Activated CD8-positive, alpha-beta memory T cell treated with anti-CD3 and anti-CD28 coated beads for 4 hours (primary cell): ENCODE measurements at regions not wholly inside any gene's neighbourhood (a gene's known extent, or its start where the extent isn't known, plus 50 kb on each side); places are given as distances from the start of the nearest gene placed in this dataset.
"Not testable (repeated sequence)": the region's sequence is repeated elsewhere in the genome, so short reads cannot be mapped to it uniquely, and the experiment has no call there.

Experiments
- DNase-seq, 2 donors: peaks; one replicate each; pipeline ENCODE4 v3.0.0-alpha.2; 2020; ENCODE audit warnings: low read depth in 2 of 2

DNA sequence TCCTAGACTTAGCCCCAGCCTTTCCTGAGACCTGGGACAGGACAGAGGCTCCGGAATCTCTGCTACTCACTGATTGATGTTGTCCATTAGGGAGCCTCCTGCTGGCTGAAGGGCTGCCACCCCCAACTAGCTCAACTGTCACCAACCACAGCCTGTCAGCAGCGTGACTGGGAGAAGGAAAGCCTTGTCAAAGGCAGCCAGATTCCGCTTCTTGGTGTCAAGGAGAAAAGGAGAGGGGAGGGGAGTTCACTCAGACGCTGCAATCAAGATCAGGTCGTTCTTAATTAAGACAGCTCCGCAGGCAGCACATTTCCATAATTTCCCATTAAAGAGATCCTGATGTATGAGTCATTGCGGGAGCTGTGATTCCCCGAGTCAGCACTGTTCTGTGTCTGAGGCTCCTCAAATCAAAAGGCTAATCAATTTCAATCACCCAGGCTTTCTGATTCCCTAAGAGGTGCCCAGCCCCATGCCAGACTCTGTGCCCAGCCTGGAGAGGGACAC lies 152.8 kb upstream of the ZBED5 start:
- DNase-seq = no peak

DNA sequence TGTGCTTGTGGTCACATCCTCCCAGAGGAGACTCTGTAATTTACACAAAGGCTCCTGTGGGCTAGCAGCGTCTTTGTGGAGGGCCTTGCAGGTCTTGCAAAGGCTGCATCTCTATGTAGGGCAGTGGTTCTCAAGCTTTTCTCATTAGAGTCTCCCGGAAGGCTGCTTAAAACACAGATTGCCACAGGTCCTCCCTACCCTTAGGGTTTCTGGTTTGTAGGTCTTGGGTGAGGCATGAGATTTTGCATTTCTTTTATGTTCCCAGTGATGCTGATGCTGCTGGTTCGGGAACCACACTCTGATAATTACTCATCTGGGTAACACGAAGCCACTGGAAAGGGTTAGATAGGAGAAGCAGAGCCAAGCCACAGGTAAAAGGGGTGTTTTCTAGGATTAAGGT lies 151.3 kb upstream of the ZBED5 start:
- no peak for DNase-seq

DNA sequence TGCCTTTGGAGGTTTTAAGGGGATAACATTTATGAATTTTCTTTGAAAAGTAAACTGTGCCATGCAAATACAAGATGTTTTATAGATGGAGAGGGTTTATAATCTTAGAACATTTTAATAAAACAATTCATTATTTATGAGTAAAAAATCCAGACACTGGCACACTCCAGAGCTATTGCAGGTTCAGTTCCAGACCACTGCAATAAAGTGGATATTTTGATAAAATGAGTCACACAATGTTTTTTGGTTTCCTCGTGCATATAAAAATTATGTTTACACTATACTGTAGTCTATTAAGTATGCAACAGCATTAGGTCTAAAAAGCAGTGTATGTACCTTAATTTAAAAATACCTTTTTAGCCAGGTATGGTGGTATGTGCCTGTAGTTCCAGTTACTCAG lies 146.2 kb upstream of the ZBED5 start:
- no peak for DNase-seq

DNA sequence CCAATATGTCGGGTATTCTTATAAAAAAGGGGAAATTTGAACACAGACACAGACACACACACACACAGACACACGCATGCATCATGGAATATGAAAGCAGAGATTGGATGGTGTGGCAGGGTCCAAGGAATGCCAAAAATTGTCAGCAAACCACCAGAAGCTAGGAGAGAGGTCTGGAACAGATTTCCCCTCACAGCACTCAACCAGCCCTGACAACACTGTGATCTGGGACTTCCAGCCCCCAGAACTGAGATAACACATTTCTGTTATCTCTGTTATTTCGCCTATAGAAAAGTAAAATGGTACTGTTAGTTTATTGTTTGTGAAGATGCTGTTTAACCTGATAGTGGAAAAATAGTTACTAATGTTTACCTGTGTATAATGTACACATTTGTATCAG lies 145.4 kb upstream of the ZBED5 start:
- no peak for DNase-seq

DNA sequence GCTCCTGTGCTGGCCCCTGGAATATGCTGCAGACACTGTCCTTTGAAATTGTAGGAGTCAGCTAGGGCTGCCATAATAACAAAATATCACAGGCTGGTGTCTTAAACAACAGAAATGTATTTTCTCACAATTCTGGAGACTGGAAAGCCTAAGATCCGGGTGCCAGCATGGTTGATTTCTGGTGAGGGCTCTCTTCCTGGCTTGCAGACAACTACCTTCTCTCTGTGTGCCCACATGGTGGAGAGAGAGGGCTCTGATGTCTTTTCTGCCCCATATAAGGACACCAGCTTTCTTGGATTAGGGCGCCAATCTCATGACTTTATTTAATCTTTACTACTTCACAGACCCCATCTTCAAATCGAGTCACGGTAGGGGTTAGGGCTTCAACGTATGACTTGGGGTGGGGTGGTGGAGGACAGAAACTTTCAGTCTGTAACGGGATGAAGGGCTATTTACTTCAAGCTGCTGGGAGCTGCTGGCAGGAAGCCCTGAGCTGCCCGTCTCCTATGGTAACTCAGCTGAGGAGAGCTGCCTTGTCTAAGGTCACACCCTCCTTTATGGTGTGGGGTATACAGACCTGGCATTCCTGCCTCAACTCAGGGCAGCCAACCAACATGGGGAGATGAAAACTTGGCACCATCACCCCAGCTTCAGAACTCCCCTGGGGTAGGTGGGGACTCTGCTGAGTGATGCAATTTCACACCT lies 142.9 kb upstream of the ZBED5 start:
- DNase-seq = no peak

DNA sequence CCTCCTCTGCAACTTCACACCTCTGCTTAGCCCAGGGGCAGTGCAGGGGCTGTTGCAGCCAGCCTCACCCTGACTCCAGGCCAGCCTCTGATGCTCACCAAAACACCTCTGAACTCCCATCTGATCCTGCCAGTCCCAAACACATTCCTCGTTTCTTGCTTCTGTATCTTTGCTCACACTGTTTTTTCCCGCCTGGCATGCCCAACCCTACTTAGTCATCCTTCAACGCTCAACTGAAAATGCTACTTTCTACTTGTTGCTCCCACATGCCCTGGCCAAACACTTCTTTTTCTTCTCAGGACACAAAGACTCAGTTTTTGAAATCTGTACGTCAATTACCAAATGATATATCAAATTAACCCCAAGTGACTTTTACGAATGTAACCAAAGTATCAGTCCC lies 140.8 kb upstream of the ZBED5 start:
- DNase-seq = no peak

DNA sequence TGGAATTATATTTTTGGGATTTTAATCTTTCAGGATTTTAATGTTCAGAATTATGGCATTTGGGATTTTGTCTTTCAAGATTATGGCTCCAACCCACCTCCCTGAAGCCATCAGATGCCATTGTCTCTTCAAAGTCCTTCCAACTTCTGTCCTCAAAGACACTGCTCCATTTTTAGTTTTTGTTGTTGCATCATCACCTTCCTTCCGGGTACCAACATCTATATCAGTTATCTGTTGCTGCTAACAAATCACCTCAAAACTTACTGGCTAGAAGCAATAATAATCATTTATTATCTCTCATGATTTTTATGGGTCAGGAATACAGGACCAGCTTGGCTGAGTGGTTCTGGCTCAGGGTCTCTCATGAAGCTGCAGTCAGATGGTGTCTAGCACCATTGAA lies 138.8 kb upstream of the ZBED5 start:
- DNase-seq = no peak

DNA sequence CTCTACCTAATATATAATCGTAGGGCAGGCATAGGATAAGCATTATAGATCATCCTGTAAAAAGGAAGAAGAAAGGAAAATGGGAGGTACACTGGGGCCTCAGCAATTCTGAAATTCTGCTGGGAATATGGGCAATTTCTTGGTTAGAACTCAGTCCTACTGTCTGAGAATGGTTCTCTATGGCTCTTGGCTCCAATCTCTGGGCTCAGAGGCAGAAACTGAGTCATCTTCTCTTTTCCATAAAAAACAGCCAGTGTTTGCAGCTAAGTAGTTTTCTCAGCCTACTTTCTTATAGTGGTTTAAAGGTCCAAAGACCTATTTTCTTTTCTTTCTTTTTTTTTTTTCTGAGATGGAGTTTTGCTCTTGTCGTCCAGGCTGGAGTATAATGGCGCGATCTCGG lies 135.8 kb upstream of the ZBED5 start:
- no peak for DNase-seq

DNA sequence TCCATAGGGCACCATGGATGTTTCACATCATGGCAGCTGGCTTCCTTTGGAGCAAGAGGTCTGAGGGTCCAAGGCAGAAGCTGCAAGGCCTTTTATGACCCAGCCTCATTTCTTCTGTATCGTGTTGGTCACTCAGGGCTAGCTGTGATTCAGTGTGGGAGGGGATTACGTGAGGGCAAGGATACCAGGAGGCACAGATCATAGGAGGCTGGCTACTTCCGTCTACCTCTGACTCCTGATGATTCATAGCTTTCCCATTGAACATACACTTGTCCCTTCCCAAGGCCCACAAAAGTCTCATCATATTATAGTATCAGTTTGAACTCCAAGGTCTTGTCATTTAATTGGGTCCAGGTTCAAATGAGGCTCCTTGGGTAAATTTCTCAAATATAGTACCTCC lies 135.3 kb upstream of the ZBED5 start:
- DNase-seq = no peak

DNA sequence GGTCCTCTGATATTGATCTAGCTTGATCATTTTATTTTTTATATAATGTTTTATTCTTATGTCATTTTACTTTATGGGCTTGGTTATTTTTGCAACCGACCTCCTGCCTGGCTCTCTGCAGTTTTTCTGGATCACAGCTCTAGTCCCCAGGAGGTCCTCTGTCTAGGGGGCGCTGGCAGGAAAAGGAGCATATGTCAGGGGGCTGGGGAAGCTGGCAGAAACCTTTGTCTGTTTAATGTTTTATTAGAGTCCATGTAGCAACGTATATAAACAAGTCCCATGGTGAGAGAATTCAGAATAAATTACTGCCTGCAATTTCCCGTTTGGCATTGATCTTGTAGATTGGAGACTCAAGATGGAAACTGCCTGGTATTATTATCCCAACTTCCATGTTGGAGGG lies 133.5 kb upstream of the ZBED5 start:
- no peak for DNase-seq

DNA sequence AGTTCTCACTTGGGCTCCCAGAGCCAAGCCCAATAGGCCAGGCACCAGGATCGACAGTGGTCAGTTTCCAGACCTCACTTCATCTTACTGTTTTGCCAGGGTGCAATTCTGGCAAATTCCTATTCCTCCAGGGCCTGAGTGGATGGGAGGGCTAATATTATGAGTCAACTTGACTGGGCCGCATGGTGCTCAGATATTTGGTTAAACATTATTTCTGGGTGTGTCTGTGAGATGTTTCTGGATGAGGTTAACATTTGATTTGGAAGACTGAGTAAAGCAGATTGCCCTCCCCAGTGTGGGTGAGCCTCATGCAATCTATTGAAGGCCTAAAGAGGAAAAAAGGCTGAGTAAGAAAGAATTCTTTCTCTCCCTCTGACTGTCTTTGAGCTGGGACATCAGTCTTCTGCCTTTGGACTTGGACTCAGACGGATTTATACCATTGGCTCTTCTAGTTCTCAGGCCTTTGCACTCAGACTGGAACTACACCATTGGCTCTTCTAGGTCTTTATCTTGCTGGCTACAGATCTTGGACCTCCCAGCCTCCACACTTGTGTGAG lies 132.9 kb upstream of the ZBED5 start:
- no peak for DNase-seq

DNA sequence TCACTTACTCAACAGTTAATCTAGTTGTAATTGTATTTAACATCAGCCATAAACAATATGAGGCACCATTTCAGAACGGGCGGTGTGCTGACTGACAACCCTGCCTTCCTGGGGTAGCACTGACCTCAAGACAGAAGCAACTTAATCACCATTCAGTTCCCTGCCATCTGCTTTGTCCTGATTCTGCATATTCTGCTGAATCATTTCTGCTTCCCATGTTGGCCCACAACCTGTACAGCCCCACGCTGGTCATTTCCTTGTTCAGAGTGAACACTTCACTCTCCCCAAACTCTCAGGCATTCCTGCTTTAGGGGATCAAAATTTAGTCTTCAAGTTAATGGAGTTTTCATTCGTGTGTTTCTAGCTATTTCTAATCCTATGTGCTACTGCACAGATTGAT lies 132.3 kb upstream of the ZBED5 start:
- no peak for DNase-seq

DNA sequence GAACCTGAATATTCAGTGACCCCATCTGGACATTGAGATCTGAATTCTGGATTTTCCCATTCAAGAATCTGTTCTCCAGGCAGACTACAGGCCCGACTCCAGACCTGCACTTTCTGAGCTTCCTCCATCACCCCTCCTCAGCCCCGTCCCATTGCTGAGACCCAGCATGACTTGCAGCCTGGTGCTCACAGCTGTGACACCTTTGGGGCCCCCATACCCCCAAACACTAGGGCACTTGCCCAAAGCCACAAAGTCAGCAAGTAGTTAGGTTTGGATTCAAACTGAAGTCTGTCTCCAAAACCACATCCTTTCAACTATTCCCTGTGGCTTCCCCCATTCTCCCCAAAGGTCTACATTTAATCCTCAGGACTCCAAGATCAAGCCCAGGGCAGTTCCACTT lies 128.2 kb upstream of the ZBED5 start:
- no peak for DNase-seq

DNA sequence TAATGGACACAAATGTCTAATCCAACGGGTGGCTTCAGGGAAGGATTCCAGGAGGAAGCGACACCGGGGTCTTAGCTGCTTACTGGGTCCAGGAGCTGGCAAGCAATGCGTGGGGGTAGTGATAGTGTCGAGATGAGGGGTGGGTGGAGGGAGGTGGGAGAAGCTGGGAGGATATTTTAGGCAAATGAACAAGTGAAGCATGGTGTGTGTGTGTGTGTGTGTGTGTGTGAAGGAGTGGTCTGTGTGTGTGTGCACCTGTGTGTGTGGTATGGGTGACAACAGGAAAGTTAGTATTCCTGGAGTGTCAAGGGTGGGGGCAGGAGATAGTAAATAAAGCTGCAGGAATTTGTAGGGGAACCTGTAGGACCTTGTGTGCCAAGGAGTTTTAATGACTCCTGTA lies 126.9 kb upstream of the ZBED5 start:
- DNase-seq = no peak

DNA sequence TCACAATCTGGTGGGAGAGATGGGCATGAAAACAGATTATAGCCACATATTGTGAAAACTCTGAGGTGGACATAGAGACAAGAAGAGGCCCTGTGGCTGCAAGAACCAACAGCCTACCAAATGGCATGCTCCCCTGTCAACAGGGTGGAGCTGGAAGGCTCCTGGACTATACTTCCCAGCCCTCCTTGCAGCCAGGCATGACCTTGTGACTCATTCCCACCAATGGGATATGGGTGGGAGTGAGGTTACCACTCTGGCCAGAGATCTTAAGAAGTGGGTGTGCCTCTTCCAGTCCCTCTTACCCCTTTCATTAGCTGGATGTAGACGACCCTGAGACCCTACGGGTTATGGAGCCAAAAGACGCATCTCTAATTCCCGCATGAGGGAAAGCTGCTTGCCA lies 126.4 kb upstream of the ZBED5 start:
- no peak for DNase-seq

DNA sequence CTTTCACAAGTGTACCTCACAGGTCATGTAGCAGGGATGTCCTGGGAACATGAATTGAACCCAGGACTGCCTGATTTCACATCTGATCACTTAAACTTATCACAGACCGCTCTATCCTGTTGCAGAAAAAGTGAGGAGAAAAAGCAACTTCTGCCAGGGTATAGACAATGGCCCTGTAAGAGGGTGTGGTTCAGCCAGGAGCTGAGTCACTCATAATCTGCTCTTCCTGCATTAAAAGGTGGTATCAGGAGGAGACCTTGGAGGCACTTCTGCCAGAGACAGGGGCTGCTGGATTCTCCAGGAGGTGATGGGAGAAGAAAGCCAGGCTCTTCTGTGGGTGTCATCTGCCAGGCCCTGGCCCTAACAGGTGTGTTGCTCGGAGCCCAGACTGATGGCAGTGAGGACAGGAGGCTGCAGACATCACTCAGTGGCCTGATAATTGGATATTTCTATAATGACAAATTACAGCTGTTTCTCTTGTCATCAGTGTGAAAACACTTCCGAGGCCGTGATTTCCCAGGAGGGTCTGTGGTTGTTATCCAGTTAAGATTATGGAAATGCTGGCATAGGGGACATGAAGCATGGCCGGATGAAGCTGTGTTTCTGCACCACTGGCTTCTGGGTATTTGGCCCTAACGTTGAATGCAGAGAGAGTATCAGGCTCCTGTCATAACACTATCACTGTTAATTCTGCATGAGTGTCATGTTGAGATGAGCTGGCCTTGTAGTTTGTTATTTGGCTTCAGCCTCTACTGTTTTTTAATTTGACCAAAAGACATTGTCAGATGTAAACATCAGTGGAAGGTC lies 125.1 kb upstream of the ZBED5 start:
- no peak for DNase-seq

DNA sequence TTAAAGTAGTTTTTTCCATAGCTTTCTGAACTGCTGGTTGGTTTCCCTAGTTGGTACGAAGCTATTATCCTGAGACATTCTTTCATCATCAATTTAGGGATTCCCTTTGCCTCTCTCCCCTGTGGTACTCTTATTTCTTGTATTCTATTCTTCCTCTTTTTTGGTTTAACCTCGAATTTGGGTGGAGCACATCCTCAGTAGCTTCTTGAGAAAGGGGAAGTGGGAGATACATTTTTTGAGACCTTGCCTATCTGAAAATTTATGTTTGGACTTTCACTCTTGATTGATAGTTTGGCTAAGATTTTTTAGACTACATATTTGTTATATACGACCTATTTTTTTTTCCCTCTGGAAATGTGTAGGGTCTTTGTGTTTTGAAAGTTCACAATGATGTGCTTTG lies 121.7 kb upstream of the ZBED5 start:
- DNase-seq = no peak

DNA sequence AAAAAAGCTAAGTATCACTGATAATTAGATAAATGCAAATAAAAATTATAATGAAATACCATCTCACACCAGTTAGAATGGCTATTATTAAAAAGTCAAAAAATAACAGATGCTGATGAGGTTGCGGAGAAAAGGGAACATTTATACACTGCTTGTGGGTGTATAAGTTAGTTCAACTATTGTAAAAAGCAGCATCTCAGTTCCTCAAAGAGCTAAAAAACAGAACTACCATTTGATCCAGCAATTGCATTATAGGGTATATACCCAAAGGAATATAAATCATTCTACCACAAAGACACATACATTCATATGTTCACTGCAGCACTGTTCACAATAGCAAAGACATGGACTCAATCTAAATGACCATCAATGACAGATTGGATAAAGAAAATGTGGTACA lies 120.3 kb upstream of the ZBED5 start:
- DNase-seq = no peak

DNA sequence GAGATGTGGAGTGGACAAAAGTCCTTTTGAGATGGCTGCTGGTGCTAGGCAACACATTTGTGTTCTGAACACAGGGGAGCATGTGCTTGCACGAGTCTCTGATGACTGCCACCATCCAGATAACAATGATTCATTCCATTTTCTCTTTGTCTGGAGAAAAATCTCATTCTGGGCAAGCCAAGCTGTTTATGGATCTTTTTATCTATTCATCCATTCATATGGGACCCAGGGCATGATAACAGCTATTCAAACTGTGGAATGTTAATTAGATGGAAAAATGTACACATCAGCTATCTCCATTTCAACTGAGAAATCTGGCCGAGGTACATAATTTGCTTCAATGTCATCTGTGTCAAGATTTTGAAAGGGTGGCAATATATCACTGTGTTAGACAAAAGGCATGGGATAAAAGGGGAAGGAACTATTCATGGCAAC lies 117.5 kb upstream of the ZBED5 start:
- no peak for DNase-seq

DNA sequence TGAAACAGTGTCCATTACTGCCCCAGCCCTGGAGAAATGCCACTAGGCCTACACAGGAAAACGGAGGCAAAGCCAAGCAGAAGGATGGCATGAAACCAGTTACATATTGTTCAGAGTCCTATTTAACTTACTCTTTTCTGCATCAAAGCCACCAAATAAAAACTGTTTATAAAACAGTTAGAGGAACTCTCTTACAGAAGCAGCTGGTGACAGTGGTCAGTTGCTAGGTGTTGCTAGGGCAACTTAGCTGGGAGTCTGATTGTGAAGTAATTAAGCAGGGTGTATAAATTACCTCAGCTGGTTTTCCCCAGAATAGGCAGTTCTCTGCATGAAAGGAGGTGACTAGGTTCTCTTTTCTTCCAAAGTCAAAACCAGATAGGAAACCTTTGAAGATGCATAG lies 115.6 kb upstream of the ZBED5 start:
- DNase-seq = no peak

DNA sequence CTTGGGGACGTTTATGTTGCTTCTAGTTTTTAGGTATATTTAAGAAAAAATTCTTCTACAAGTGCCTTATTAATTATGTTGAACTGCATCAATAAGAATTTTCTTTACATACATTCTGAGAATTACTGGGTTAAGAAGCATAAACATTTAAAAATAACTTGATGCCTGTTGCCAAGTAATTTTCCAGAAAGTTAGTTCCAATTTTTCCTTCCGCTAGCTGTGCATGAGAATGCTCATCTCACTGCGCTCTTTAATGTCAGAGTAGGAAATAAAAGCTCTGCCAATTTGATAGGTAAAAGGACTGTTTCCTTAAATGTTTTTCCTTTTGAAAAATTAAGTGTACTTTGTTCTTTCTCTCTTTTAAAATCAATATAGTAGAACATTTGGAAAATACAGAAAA lies 113.1 kb upstream of the ZBED5 start:
- no peak for DNase-seq

DNA sequence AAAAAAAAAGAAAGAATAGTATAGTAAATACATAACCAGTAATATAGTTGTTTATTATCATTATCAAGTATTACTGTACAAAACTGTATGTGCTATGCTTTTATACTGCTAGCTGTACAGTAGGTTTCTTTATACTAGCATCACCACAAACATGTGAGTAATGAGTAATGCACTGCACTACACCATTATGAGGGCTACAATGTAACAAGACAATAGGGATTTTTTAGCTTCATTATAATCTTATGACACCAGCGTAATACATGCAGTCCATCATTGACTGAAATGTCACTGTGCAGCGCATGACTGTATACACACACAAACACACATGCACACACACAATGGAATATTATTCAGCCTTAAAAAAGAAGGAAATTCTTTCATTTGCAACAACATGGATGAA lies 111.5 kb upstream of the ZBED5 start:
- DNase-seq = no peak

DNA sequence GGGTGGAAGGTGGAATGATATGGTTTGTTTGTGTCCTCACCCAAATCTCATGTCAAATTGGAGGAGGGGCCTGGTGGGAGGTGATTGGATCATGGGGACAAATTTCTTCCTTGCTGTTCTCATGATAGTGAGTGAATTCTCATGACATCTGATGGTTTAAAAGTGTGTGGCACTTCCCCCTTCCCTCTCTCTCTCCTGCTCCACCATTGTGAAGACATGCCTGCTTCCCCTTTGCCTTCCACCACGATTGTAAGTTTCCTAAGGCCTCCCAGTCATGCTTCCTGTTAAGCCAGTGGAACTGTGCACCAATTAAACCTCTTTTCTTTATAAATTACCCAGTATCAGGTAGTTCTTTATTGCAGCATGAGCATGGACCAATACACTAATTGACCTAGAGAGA lies 99.0 kb upstream of the ZBED5 start:
- DNase-seq = not testable (repeated sequence)
